ENCODE measurements at regions not wholly inside any gene's neighbourhood (a gene's known extent, or its start where the extent isn't known, plus 50 kb on each side); places are given as distances from the start of the nearest gene placed in this dataset.

GRCh38 chr17:71396711-71397110 is 724.1 kb upstream of the SOX9 start:
- no peak for DNase-seq (ENCODE audit: low spot score)

GRCh38 chr17:71398025-71398424 is 722.8 kb upstream of the SOX9 start:
- DNase-seq (ENCODE audit: low spot score): no peak

GRCh38 chr17:71398800-71399219 is 722.0 kb upstream of the SOX9 start:
- no peak for DNase-seq (ENCODE audit: low spot score)

GRCh38 chr17:71399221-71399620 is 721.6 kb upstream of the SOX9 start:
- no peak for DNase-seq (ENCODE audit: low spot score)

- no peak for DNase-seq (ENCODE audit: low spot score)
Measured at GRCh38 chr17:71399649-71400048, 721.2 kb upstream of the SOX9 start.

GRCh38 chr17:71402007-71402406 is 718.8 kb upstream of the SOX9 start:
- DNase-seq (ENCODE audit: low spot score): no peak

- DNase-seq (ENCODE audit: low spot score): no peak
Measured at GRCh38 chr17:71402661-71403141, 718.1 kb upstream of the SOX9 start.

GRCh38 chr17:71405101-71405500 is 715.7 kb upstream of the SOX9 start:
- DNase-seq (ENCODE audit: low spot score): no peak

- no peak for DNase-seq (ENCODE audit: low spot score)
Measured at GRCh38 chr17:71407981-71408380, 712.8 kb upstream of the SOX9 start.

GRCh38 chr17:71409137-71409536 is 711.7 kb upstream of the SOX9 start:
- DNase-seq (ENCODE audit: low spot score): no peak

- no peak for DNase-seq (ENCODE audit: low spot score)
Measured at GRCh38 chr17:71409712-71410111, 711.1 kb upstream of the SOX9 start.

- no peak for DNase-seq (ENCODE audit: low spot score)
Measured at GRCh38 chr17:71412803-71413202, 708.0 kb upstream of the SOX9 start.

- no peak for DNase-seq (ENCODE audit: low spot score)
Measured at GRCh38 chr17:71413935-71414334, 706.9 kb upstream of the SOX9 start.

GRCh38 chr17:71417142-71417541 is 703.7 kb upstream of the SOX9 start:
- DNase-seq (ENCODE audit: low spot score): no peak

GRCh38 chr17:71422968-71423367 is 697.9 kb upstream of the SOX9 start:
- DNase-seq (ENCODE audit: low spot score): no peak

- no peak for DNase-seq (ENCODE audit: low spot score)
Measured at GRCh38 chr17:71423871-71424546, 696.8 kb upstream of the SOX9 start.

- no peak for DNase-seq (ENCODE audit: low spot score)
Measured at GRCh38 chr17:71427801-71428200, 693.0 kb upstream of the SOX9 start.

- DNase-seq (ENCODE audit: low spot score): no peak
Measured at GRCh38 chr17:71428897-71429296, 691.9 kb upstream of the SOX9 start.

- no peak for DNase-seq (ENCODE audit: low spot score)
Measured at GRCh38 chr17:71430281-71430680, 690.5 kb upstream of the SOX9 start.

GRCh38 chr17:71431146-71431545 is 689.7 kb upstream of the SOX9 start:
- no peak for DNase-seq (ENCODE audit: low spot score)

GRCh38 chr17:71432378-71433315 is 688.2 kb upstream of the SOX9 start:
- no peak for DNase-seq (ENCODE audit: low spot score)

- DNase-seq (ENCODE audit: low spot score): no peak
Measured at GRCh38 chr17:71434716-71435115, 686.1 kb upstream of the SOX9 start.

- DNase-seq (ENCODE audit: low spot score): no peak
Measured at GRCh38 chr17:71436479-71436878, 684.3 kb upstream of the SOX9 start.
